ENCODE measurements at regions not wholly inside any gene's neighbourhood (a gene's known extent, or its start where the extent isn't known, plus 50 kb on each side); places are given as distances from the start of the nearest gene placed in this dataset.

- no peak for TF ChIP-seq CTCF (conservative IDR thresholded peaks at IDR 0.05; ENCODE audit: low read depth in 2 of 2)
- TF ChIP-seq POLR2AphosphoS5 (IDR thresholded peaks at IDR 0.05; ENCODE audit: low read depth): no peak
- TF ChIP-seq EZH2 (IDR thresholded peaks at IDR 0.05; ENCODE audit: low read depth, unreplicated experiment): no peak
- TF ChIP-seq JUNB (IDR thresholded peaks at IDR 0.05; ENCODE audit: unreplicated experiment): no peak
- TF ChIP-seq CREB1 (CRISPR knock-in tag; IDR thresholded peaks at IDR 0.05; ENCODE audit: low read depth): no peak
- TF ChIP-seq, protein P1, sequence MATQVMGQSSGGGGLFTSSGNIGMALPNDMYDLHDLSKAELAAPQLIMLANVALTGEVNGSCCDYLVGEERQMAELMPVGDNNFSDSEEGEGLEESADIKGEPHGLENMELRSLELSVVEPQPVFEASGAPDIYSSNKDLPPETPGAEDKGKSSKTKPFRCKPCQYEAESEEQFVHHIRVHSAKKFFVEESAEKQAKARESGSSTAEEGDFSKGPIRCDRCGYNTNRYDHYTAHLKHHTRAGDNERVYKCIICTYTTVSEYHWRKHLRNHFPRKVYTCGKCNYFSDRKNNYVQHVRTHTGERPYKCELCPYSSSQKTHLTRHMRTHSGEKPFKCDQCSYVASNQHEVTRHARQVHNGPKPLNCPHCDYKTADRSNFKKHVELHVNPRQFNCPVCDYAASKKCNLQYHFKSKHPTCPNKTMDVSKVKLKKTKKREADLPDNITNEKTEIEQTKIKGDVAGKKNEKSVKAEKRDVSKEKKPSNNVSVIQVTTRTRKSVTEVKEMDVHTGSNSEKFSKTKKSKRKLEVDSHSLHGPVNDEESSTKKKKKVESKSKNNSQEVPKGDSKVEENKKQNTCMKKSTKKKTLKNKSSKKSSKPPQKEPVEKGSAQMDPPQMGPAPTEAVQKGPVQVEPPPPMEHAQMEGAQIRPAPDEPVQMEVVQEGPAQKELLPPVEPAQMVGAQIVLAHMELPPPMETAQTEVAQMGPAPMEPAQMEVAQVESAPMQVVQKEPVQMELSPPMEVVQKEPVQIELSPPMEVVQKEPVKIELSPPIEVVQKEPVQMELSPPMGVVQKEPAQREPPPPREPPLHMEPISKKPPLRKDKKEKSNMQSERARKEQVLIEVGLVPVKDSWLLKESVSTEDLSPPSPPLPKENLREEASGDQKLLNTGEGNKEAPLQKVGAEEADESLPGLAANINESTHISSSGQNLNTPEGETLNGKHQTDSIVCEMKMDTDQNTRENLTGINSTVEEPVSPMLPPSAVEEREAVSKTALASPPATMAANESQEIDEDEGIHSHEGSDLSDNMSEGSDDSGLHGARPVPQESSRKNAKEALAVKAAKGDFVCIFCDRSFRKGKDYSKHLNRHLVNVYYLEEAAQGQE (IDR thresholded peaks at IDR 0.05; ENCODE audit: unreplicated experiment): no peak
- no peak for TF ChIP-seq ETS1 (IDR thresholded peaks at IDR 0.05)
- no peak for TF ChIP-seq ZNF114 (CRISPR knock-in tag; IDR thresholded peaks at IDR 0.05)
- TF ChIP-seq EZH2phosphoT487 (IDR thresholded peaks at IDR 0.05; ENCODE audit: unreplicated experiment): no peak
- TF ChIP-seq ZNF331 (CRISPR knock-in tag; IDR thresholded peaks at IDR 0.05; ENCODE audit: low read depth): no peak
These were observed 292.1 kb downstream of the DIPK2A start for GRCh38 chr3:144263706-144264105.
